IMR-90 (cell line): ENCODE measurements at regions not wholly inside any gene's neighbourhood (a gene's known extent, or its start where the extent isn't known, plus 50 kb on each side); places are given as distances from the start of the nearest gene placed in this dataset.

Experiments used
- MAFK ChIP-seq: IDR thresholded peaks from 2 replicates; pipeline ENCODE4 v1.6.1; 2012; ENCODE audit warnings: low read depth, low read length, improper control_type of control experiment
- MAZ ChIP-seq: IDR thresholded peaks from 2 replicates; pipeline ENCODE4 v1.6.1; 2012; ENCODE audit warnings: low read depth, mild to moderate bottlenecking, low read length, improper control_type of control experiment, moderate library complexity, borderline replicate concordance
- MXI1 ChIP-seq: IDR thresholded peaks from 2 replicates; pipeline ENCODE4 v1.6.1; 2012; ENCODE audit warnings: low read depth, mild to moderate bottlenecking, low read length, moderate library complexity, borderline replicate concordance

DNA sequence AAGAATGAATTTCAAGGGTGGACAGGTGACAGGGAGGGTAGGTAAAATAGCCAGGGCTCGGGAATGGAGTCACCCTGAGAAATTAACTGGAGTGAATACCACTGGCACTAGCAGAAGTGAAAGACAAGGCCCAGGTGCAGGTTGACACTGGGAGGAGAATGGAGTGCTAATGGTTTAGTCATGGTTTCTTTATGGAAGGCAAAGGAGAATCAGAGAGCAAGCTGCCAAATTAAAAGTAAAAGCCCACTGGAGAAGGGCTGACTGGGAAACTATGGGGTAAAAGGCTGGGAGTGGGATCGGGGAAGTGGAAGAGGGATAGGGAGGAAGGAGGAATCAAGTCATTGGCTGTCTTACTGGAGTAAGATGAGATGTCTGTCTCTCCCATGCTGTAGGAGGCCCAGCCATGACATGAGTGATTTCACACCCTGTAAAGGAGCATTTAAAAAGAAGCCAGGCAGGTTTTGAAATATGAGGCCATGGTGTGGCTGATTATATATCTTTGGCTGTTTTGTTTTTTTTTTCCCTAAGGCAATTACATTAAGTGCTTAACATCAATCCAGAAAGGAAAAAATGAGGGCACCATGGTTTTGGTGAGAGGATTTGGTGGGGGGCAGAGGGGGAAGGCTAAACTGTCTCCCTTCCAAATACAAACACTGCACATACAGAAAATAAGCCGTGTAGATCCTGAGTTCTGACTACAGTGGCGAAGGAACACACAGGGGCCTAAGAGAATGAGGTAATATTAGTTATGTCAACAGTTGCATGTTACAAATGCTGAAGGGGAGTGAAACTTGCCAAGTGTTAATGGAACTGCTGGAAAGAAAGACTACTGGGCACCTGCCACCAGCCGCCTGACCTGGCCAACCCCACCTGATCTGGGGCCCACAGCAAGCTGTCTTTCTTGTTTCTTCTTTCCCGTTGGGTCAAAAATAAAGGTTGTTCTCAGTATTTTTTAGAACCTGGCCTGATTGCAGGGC is 183.5 kb upstream of the TSC22D1 start (continued):
- TF ChIP-seq MAZ (no peak), MXI1 (no peak), MAFK (no peak)
